Neural cell (in vitro differentiated cells): ENCODE measurements at regions not wholly inside any gene's neighbourhood (a gene's known extent, or its start where the extent isn't known, plus 50 kb on each side); places are given as distances from the start of the nearest gene placed in this dataset.

Source experiments
- H2AFZ ChIP-seq: fragments of 200-600, 300-800 bp; sonication (generic), shearing (Covaris generic); 2 replicates; pipeline ENCODE4 v1.6.0; 2014; ENCODE audit warnings: low read depth, mild to moderate bottlenecking, antibody characterized with exemption, low read length, moderate library complexity
- H3F3A ChIP-seq: fragments of 200-600 bp; shearing (Covaris generic); 2 replicates; pipeline ENCODE4 v1.6.1; 2016; ENCODE audit warnings: mild to moderate bottlenecking, moderate library complexity, mixed read lengths, antibody characterized with exemption, low read length; ENCODE audit not compliant: insufficient read depth, poor library complexity, severe bottlenecking
- H3K27ac ChIP-seq: fragments of 200-600, 300-800 bp; sonication (generic), shearing (Covaris generic); 2 replicates; pipeline ENCODE4 v1.5.1; 2014; ENCODE audit warnings: mild to moderate bottlenecking, low read length, moderate library complexity
- H3K27me3 ChIP-seq: fragments of 300-800, 200-600 bp; sonication (generic), shearing (Covaris generic); 2 replicates; pipeline ENCODE4 v1.6.0; 2014; ENCODE audit warnings: mild to moderate bottlenecking, low read depth, low read length, moderate library complexity; ENCODE audit not compliant: insufficient read depth
- H3K36me3 ChIP-seq: fragments of 300-800, 200-600 bp; sonication (generic), shearing (Covaris generic); 2 replicates; pipeline ENCODE4 v1.5.1; 2014; ENCODE audit warnings: mild to moderate bottlenecking, antibody characterized with exemption, low read length, moderate library complexity; ENCODE audit not compliant: insufficient read depth
- H3K4me2 ChIP-seq: fragments of 300-800, 200-600 bp; sonication (generic), shearing (Covaris generic); 2 replicates; pipeline ENCODE4 v1.6.0; 2014; ENCODE audit warnings: mild to moderate bottlenecking, low read length
- H3K4me3 ChIP-seq: fragments of 300-800, 200-600 bp; sonication (generic), shearing (Covaris generic); 2 replicates; pipeline ENCODE4 v1.5.1; 2014; ENCODE audit warnings: mild to moderate bottlenecking, low read length, moderate library complexity
- H3K79me2 ChIP-seq: fragments of 200-600 bp; shearing (Covaris generic); replicated peaks from 2 replicates; pipeline ENCODE4 v1.6.0; 2014; ENCODE audit warnings: mild to moderate bottlenecking, low read length, moderate library complexity; ENCODE audit not compliant: insufficient read depth
- H3K9ac ChIP-seq: fragments of 300-800, 200-600 bp; sonication (generic), shearing (Covaris generic); 2 replicates; pipeline ENCODE4 v1.6.1; 2016; ENCODE audit warnings: mild to moderate bottlenecking, low read length, mixed read lengths
- H3K9me2 ChIP-seq: fragments of 200-600 bp; shearing (Covaris generic); 2 replicates; pipeline ENCODE4 v1.6.1; 2016; ENCODE audit warnings: mild to moderate bottlenecking, low read length, mixed read lengths; ENCODE audit not compliant: insufficient read depth
- H3K9me3 ChIP-seq: fragments of 200-600, 300-800 bp; sonication (generic), shearing (Covaris generic); 2 replicates; pipeline ENCODE4 v1.6.1; 2016; ENCODE audit warnings: mild to moderate bottlenecking, mixed run types, low read length, moderate library complexity, mixed read lengths
- H4K20me1 ChIP-seq: fragments of 200-600 bp; shearing (Covaris generic); 2 replicates; pipeline ENCODE4 v1.6.1; 2016; ENCODE audit warnings: mild to moderate bottlenecking, mixed run types; ENCODE audit not compliant: insufficient read depth
- EP300 ChIP-seq: fragments of 450-650 bp; conservative IDR thresholded peaks from 2 replicates; pipeline ENCODE4 v1.6.1; 2014; ENCODE audit warnings: antibody characterized with exemption, mild to moderate bottlenecking, moderate library complexity; ENCODE audit not compliant: poor library complexity, severe bottlenecking
- EZH2 ChIP-seq: fragments of 200-600, 300-800 bp; shearing (Covaris generic), sonication (generic); IDR thresholded peaks from 2 replicates; pipeline ENCODE4 v1.6.1; 2014; ENCODE audit warnings: antibody characterized with exemption, low read length, borderline replicate concordance, mild to moderate bottlenecking; ENCODE audit not compliant: insufficient read depth, poor library complexity, severe bottlenecking
- MXI1 ChIP-seq: fragments of 450-650 bp; conservative IDR thresholded peaks from 2 replicates; pipeline ENCODE4 v1.6.1; 2014; ENCODE audit warnings: antibody characterized with exemption, mild to moderate bottlenecking; ENCODE audit not compliant: poor library complexity, severe bottlenecking
- POLR2AphosphoS5 ChIP-seq: IDR thresholded peaks from 2 replicates; pipeline ENCODE4 v1.6.1; 2012
- RAD21 ChIP-seq: fragments of 450-650 bp; conservative IDR thresholded peaks from 2 replicates; pipeline ENCODE4 v1.6.1; 2014; ENCODE audit warnings: antibody characterized with exemption, mild to moderate bottlenecking, moderate library complexity
- SMC3 ChIP-seq: fragments of 450-650 bp; conservative IDR thresholded peaks from 2 replicates; pipeline ENCODE4 v1.6.1; 2014; ENCODE audit warnings: antibody characterized with exemption, mild to moderate bottlenecking, moderate library complexity; ENCODE audit not compliant: poor library complexity
- TAF1 ChIP-seq: IDR thresholded peaks from 2 replicates; pipeline ENCODE4 v1.6.1; 2012; ENCODE audit warnings: low read depth
- TF ChIP-seq, protein P1 (sequence below): fragments of 450-650 bp; IDR thresholded peaks from 2 replicates; pipeline ENCODE4 v1.5.1; 2014; ENCODE audit warnings: antibody characterized with exemption, mild to moderate bottlenecking, moderate library complexity; ENCODE audit not compliant: poor library complexity, severe bottlenecking
- TF ChIP-seq, protein P2 (sequence below): IDR thresholded peaks from 2 replicates; pipeline ENCODE4 v1.6.1; 2012; ENCODE audit warnings: borderline replicate concordance

DNA sequence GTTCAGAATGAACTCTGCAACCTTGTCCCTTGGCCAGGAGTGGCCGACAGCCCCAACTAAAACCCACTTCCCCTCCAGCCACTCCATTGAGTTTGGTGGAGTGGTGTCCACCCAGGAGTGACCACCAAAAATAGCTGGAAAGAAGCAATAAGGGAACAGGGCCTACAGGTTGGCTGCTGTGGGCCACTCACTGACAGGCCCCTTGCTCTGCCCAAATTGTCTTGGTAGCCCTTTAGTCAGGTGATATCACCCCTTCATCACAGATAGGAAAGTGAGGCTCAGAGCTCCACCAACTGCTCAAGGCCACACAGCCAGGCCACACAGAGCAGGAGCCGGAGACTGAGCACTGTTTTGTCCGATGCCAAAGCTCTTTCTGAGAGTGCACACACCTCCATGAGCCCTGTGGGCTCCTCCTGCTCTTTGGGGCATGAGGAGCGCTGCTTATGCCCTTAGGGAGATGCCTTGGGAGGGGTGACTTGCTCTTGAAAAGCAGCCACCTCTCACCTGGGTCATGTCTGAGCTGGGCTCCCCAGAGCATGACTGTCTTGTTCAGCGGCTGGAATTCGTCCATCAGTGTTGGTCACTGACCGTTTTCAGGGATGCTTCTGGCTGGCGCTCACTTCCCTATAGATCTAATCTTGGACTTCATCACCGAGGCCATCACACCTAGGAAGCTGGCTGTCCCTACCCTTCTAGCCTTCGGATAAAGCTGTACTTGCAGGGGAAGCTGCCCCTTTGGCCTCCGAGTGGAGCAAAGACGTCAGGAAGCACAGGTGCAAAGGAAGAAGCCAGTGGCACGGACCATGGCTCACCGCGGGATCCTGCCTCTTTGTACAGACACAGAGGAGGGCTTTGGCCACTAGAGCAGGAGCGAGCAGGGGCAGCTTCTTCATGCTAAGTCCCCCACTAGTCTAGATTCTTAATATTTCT lies 186.0 kb upstream of the ZNF469 start:
- no peaks in the 10 kb centered on the region for H3K36me3 ChIP-seq
- H2AFZ ChIP-seq, result no peak overlapping the region
- H3K4me2 ChIP-seq, result no peak overlapping the region
- no peaks in the 10 kb centered on the region for H3K27me3 ChIP-seq
- no peak overlapping the region for H3K9ac ChIP-seq
- H4K20me1 ChIP-seq, result no peaks in the 10 kb centered on the region
- no peaks in the 10 kb centered on the region for H3K9me2 ChIP-seq
- no peaks in the 10 kb centered on the region for H3K79me2 ChIP-seq
- TF ChIP-seq EP300 (no peak), TAF1 (no peak), POLR2AphosphoS5 (no peak), MXI1 (no peak), RAD21 (no peak), SMC3 (no peak), EZH2 (no peak)
- TF ChIP-seq, protein P1, sequence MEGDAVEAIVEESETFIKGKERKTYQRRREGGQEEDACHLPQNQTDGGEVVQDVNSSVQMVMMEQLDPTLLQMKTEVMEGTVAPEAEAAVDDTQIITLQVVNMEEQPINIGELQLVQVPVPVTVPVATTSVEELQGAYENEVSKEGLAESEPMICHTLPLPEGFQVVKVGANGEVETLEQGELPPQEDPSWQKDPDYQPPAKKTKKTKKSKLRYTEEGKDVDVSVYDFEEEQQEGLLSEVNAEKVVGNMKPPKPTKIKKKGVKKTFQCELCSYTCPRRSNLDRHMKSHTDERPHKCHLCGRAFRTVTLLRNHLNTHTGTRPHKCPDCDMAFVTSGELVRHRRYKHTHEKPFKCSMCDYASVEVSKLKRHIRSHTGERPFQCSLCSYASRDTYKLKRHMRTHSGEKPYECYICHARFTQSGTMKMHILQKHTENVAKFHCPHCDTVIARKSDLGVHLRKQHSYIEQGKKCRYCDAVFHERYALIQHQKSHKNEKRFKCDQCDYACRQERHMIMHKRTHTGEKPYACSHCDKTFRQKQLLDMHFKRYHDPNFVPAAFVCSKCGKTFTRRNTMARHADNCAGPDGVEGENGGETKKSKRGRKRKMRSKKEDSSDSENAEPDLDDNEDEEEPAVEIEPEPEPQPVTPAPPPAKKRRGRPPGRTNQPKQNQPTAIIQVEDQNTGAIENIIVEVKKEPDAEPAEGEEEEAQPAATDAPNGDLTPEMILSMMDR, result no peak
- TF ChIP-seq, protein P2, sequence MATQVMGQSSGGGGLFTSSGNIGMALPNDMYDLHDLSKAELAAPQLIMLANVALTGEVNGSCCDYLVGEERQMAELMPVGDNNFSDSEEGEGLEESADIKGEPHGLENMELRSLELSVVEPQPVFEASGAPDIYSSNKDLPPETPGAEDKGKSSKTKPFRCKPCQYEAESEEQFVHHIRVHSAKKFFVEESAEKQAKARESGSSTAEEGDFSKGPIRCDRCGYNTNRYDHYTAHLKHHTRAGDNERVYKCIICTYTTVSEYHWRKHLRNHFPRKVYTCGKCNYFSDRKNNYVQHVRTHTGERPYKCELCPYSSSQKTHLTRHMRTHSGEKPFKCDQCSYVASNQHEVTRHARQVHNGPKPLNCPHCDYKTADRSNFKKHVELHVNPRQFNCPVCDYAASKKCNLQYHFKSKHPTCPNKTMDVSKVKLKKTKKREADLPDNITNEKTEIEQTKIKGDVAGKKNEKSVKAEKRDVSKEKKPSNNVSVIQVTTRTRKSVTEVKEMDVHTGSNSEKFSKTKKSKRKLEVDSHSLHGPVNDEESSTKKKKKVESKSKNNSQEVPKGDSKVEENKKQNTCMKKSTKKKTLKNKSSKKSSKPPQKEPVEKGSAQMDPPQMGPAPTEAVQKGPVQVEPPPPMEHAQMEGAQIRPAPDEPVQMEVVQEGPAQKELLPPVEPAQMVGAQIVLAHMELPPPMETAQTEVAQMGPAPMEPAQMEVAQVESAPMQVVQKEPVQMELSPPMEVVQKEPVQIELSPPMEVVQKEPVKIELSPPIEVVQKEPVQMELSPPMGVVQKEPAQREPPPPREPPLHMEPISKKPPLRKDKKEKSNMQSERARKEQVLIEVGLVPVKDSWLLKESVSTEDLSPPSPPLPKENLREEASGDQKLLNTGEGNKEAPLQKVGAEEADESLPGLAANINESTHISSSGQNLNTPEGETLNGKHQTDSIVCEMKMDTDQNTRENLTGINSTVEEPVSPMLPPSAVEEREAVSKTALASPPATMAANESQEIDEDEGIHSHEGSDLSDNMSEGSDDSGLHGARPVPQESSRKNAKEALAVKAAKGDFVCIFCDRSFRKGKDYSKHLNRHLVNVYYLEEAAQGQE, result no peak
- H3K9me3 ChIP-seq, result no peaks in the 10 kb centered on the region
- no peaks in the 10 kb centered on the region for H3F3A ChIP-seq
- H3K4me3 ChIP-seq, result no peak overlapping the region
- H3K27ac ChIP-seq, result no peak overlapping the region

DNA sequence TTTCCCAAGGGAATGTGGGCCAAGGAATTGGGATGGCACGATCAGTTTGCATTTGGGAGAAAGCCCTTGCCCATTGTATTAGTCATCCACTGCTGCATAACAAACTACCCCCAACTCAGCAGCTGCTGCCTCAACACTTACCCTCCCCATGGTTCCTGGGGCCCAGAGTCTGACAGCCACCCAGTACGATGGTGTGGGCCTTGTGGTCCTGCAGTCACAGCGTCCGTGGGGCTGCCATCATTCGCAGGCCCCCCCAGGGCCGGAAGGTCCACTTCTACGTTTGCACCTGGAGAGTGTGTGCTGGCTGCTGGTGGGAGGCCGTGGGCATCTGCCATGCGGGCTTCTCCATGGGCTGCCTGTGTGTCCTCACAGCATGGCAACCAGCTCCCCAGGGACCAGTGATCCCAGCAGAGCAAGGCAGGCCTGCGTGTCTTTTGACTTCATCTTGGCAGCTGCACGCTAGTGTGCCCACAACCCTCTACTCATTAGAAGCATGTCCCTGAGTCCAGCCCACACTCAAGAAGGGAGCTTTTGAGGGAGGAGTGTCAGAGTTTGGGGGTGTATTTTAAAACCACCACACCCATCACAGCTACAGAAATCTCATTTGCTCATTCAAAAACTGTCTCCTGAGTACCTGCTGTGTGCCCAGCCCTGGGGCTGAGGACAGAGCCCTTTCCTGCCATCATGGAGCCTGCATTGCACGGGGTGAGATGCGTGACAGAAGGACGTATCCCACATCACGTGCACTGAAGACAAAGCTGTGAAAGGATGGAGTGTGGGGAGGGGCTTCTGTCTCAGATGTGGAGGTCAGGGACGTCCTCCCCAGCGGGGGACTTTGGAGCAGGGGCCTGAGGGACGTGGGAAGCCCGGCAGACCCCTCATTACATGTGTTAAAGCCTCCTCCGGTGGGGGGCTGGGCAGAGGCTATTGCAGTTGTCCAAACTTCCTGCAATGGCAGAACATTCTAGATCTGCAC lies 185.0 kb upstream of the ZNF469 start:
- Histone ChIP-seq H3F3A (no peaks in the 10 kb centered on the region), H3K9ac (no peak overlapping the region), H3K9me2 (no peaks in the 10 kb centered on the region), H3K27ac (no peak overlapping the region), H3K36me3 (no peaks in the 10 kb centered on the region), H2AFZ (no peak overlapping the region), H4K20me1 (no peaks in the 10 kb centered on the region), H3K4me2 (no peak overlapping the region), H3K4me3 (no peak overlapping the region), H3K27me3 (no peaks in the 10 kb centered on the region), H3K79me2 (no peaks in the 10 kb centered on the region), H3K9me3 (no peaks in the 10 kb centered on the region)
- TF ChIP-seq EP300 (no peak), TAF1 (no peak), MXI1 (no peak), EZH2 (no peak), SMC3 (no peak)
- TF ChIP-seq, protein P2, result no peak
- TF ChIP-seq, protein P1, result no peak
